ENCODE measurements at regions not wholly inside any gene's neighbourhood (a gene's known extent, or its start where the extent isn't known, plus 50 kb on each side); places are given as distances from the start of the nearest gene placed in this dataset.

DNA sequence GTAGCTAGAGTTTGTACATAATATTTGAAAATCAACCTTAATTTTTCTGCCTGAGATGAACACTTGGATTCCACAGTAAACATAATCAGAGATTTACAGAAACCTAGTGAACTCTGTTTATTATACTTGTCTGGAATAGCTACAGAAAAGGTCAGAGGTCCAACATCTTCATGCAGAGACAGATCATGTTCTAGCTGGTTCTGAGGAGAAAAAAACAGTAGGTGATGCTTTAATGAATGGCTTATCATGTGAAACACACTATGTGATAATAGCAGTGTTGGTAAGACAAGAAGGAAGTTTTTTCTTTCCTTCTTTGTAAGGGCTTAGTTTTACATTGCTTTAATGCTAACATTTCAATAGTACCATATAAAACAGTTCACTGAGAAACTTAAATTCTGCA is 846.4 kb upstream of the ZEB2 start:
- DNase-seq, result no peak

DNA sequence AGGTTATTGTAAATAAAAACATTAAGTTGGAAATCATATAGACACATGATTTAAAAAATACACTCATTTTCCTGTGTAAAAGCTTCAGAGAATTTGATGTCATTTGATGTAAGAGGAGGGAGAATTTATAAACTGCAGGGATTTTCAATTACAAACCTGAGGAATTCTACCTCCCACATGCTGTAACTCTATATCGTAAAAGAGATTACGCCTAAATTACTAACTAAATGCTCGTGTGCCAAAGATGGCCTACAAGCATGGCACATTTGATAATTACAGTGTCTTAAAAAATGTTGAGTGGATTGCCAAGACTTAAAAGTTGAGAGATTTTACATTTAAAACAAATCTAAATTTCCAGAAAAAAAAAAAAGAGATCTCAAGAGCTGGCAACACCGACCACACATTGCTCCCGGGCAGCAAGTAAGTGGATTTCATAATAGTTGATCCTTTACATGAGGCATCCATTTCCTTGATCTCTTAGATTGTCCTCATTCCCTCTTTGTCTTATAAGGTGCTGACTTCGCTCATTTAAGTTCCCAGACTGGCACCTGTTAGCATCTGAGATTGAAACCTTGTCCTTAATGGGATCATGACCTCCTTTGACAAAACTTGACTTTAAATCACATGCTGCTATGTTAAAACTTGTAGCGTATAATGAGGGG is 840.3 kb upstream of the ZEB2 start:
- no peak for DNase-seq

DNA sequence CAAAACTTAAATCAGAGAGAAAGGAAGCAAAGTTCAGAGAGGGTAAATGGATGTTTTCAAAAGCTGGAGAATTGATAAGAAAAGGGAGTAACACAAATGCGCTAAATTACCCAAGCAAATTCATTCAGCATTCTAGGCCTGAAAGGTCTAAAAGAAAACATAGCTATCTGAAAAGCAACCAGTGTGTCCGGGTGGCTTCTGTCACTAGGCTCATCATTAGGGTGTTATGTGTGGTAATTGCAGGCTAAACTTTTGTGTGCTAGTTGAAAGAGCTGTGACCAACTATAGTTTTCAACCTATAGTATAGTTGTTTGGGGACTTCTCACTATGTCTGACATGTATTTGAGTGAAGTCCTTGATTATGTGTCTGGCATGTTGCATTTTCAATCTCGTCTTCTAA is 839.6 kb upstream of the ZEB2 start:
- no peak for DNase-seq

DNA sequence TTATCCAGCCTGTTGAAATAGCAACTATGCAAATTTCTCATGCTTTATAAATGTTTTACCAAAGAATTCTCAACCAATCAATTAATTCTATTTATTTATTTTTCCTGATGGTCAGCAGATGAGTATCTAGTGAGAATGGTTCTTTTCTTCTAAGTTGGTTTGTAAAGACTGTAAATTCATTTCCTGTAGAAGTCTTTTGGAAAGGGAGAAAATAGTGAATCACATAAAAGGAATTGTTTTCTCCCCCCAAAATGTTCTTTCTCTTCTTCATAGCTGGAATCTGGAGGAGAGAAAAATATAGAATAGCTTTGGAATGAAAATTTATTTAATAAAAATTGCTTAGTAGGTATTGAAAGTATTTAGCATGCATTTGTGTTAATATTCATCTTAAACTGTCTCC is 836.1 kb upstream of the ZEB2 start:
- DNase-seq, result no peak

DNA sequence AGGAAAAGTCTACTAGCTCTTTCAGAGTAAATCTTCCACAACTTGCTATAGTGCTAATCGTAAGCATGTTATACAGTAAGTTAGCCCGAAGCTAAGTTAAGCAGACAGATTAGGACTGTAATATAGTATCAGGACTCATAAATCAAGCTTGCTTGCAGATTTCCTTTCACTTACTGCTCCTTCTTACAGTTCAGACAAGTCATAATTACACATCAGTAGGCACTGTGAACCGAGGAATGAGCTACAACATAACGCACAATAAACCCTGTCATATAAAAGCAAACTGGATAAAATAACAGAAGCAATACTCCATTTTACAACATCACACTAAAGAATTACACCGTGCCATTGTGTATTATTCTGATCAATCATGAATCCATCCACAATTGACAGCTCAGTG is 832.6 kb upstream of the ZEB2 start:
- DNase-seq, result no peak

DNA sequence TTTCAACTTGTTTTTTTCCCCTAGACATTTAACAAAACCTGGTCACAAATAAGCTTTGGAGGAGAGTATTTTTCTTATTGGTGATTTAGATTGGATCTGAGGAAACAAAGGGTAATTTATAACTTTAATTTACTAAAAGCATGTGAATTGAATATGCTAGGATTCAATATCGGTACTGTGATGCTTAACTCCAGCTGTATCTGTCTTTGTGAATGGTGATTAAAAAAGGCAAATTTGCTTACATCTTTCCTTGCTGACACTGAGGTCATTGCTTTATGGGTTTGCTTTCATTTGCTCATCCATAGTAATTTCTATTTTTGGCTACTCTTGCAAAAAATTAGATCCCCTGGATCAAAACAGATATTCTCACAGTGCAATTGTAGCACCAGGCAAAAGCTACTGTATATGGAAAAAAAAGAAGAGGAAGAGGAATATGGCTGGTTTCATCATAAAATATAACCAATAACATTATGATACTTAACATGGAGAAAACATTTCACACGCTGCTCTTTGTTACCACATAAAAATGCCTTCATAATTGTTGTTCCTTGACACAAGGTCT is 832.0 kb upstream of the ZEB2 start:
- no peak for DNase-seq

DNA sequence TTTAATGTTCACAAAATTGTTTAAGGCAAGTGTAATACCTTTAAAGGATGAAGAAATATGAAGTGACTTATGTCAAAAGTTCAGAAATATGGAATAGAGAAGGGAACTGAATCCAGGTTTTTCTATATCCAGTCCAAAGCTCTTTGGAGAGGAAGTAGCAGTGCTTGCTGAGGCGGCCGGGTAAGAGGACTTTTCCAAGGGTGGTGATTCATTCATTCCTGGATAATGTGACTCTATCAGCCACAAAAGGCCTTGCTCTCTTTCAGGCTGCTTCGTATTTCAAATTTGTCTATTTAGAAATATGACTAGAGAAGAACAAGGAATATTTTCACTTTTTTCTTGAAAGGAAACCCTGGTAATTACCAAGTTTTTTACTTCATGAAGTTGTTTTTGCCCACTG is 830.1 kb upstream of the ZEB2 start:
- DNase-seq, result no peak

DNA sequence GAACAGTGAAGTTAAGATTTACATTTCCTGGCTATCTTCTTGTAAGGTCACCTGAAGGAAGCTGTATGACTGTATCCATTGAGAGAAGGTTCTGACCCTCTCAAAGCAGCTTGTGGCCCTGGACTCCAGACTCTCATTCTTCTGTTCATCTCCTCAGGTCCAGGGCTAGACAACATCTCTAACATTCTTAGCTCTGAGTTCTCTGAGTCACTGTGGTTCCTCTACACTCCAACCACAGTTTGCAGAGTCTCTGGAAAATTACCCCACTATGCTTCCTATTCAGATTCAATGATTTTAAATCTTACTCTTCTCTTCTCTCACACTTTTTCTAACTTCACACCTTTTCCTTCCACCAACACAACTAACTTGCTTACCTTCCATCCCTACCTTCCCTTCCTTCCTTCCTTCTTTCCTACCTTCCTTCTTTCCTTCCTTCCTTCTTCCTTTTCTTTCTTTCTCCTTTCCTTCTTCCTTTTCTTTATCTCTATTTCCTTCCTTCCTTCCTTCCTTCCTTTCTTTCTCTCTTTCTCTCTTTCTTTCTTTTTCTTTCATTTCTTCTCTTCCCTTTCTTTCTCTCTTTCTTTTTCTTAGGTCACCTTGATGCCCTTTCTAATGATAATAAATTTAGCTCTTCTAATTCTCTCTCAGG is 824.3 kb upstream of the ZEB2 start:
- no peak for DNase-seq

DNA sequence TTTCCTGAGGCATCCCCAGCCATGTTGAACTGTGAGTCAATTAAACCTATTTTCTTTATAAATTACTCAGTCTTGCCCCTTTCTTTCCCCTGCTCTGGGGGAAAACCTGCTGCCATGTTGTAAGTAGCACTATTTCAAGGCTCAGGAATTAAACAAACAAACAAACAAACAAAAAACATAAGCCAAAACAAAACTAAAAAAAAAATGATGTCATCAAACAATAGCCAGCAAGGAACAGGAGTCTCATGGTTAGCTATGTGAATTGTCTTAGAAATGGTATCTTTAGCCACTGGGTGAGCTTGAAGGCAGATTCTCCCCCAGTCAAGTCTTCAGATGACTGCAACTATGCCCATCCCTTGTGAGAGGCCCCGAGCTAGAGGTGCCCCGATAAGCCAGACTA is 823.4 kb upstream of the ZEB2 start:
- DNase-seq, result no peak

DNA sequence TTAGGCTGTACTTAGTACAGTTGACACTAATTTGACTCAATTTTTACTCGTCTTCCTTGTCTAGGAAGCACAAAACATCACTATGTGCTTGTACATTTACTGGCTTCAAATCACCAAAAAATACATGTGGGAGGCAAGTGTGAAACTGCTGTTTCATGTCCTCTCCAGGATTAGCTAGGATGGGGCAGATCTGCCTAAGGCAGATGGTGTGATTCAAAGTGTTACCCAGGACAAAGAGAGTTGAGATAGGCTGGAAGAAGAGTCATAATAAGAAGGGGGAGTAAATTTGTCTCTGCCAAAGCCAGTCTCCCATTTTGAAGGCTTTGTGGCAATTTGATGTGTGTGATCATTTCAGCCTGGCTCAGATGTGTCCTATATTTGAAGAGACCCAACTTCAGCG is 821.6 kb upstream of the ZEB2 start:
- no peak for DNase-seq

DNA sequence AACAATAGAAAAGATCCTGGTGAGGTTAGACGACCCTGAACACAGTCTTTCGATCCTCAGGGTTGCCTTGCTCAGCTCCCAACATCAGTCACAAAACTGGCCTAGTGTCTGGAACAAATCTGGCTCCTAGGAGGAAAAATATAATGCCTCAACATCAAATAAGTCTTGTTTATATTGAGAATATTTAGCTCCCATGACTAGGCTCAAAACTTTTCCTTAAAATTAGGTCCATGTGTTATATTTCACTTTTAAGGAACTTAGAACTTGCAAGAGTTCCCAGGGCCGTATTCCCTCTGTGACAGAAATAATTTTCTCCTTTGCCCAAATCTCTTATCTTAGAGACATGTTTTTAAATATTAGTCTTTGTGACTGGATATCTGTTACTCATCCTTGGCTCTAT is 819.7 kb upstream of the ZEB2 start:
- no peak for DNase-seq

DNA sequence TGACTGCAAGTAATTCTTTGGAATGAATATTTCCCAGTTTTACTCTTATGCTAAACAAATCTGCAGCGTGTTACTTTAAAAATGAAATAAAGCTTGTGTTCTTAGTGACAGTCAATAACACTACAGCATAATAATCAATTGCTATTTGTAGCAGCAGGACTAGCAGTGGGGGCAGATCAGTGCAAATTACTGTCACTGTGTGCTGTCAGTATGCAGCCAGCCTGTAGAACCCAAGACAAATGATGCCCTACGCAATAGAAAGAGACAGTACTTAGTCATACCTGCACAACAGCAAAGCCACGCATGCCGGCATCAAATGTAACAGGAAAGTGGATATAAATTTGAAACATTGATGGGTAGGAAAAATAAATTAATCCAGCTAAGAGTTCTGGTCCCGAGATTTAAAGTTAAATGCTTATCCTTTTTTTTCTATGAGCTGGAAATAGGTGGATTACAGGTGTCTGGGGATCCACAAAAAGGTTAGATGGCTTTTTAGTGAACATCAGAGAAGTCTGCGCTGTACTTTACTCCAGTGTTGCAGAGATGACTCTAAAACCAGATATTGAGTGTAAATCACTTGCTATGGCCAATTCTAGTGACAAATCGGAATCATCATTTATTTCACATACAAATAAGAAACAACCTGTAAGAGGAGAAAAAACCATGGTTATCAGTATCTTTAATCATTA is 812.4 kb upstream of the ZEB2 start:
- DNase-seq, result no peak

DNA sequence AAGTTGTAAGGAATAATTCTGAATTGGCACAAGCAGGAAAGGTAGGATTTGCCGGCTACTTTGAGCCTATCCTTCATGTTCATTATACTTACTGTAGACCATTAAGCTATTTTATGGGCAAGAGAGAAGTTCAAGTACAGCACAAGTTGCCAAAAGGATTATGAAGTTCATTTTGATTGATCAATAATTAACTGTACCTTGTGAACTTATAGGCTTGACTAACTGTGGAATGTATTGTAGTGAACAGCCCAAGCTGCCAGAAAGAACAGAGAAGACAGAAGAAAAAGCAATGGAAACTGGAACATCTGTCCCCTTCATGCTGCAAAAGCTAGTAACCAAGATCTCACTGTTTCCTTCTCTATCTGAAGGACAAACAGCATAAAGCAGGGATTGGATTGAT is 810.1 kb upstream of the ZEB2 start:
- no peak for DNase-seq

DNA sequence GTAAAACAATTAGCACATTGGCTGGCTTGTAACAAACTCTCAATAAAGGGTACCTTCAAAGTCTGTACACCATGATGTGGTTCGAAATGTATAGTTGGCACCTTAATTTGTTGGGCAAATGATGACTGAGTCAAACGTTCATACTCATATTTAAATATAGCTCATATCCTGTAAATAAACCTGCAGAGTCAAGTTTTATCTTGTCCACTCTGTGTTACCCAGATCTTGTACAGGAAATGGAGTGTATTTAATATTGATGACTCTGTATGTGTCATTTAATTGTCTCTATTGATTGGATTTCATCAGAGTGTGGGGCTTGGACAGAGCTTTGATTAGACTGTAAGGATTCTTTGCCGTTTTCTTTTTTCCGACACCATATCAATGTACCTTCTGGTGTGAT is 805.6 kb upstream of the ZEB2 start:
- DNase-seq, result no peak

DNA sequence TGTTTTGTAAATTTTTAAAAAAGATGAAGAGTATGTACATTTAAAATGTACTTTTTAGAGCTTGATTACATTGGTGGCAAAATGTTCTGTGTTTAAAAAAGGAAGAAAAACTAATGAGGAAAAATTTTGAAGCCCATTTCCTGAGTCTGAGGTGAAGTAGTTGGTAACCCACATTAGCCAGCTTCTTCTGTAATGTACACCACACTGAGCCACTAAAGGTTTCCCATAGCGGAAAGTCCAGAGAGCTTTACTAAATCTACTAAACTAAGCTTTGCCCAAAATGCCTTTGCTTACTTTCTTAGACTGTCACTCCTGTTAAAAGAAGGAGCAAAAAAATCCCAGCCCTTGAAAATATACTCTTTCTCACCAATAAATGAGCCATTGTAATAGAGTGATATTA is 804.8 kb upstream of the ZEB2 start:
- no peak for DNase-seq

DNA sequence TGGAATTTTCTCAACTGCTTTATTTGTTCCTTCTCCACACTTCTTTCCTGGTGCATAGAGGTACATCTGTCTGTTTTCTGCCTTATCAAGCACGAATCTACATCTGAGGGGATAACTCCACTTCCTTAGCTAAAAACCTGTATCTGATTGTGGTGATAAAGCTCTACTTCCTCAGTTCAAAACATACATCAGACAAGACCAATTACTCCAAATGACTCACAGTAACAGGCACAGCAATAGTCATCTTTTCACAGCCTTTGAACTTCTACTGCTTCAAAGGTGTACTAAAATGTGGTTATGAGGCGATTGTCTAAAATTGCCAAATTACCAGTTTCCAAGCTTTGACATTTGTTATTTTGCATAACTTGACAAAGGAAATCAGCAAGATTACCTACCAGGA is 803.6 kb upstream of the ZEB2 start:
- no peak for DNase-seq

DNA sequence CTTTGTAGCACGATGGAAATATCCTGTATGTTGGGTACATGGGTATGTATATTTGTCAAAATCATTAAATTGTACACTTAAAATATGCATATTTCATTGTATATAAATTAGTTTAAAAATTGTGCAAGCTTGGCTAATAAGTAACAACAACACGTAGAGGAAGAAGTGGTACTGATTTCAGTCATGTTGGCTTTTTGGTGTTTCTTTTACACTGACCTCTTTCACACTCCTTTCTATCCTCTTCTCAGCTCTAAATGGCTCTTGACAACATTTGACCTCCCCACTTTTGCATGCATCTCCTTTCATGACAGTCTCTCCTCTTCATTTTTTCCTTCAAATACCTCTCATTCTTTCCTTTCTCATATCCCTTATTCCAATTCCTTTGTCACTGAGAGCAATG is 801.4 kb upstream of the ZEB2 start:
- DNase-seq, result no peak

DNA sequence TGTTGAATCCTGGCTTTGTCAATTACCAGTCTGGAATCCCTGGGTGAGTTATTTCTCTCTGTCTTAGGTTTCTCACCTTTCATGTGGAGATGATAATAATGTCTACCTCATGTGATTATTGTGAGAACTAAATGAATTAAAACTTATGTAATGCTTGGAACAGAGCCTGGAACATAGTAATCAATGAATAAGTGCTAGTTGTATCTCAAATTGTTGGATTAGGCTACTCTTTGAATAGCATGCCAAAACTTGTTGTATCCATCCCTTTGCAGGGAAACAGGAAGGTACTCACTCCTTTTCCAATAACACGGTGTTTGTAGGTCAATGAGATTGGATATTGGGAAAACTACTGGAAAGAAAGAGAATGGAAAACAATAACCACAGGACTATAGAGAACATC is 796.6 kb upstream of the ZEB2 start:
- DNase-seq, result no peak

DNA sequence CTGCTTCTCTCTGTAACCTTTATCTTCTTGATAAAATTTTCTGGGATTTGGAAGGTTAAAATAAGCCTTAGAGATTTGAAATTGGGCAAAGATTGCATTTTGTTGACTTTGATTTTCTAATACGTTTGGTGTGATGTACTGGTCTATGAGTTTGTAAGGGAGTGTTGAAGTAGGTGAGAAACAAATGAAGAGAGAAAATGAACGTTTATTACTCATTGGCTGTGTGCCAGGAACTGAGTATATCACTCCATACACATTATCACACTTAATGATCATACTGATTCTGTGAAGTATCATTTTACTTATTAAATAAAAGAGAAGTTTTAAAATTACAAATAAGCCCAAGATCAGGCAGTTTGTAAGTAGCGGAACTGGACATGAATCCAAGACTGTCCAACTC is 795.1 kb upstream of the ZEB2 start:
- DNase-seq, result no peak

DNA sequence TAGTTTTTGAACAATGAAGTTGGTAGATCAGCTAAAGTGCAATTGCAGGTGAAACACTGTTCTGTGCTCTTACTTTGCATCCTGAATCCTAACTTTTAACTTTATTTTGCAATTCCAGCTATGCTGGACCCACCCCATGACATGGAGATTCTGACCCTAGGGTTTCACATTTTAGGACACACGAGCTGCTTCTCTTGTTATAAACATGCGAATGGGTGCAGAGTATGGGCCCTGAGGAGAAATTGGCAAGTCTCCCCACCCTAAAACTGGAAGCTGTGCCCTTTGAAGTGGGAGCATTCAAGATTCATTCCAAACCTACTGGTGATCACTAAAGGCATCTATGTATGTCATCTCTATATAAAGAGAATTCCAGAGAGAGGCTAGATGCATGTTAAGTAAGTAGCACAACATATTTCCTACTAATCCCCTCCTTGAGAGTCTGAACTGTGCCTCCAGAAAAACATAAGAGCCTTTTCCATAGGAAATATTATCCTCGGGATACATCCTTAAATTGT is 794.3 kb upstream of the ZEB2 start:
- DNase-seq, result no peak

DNA sequence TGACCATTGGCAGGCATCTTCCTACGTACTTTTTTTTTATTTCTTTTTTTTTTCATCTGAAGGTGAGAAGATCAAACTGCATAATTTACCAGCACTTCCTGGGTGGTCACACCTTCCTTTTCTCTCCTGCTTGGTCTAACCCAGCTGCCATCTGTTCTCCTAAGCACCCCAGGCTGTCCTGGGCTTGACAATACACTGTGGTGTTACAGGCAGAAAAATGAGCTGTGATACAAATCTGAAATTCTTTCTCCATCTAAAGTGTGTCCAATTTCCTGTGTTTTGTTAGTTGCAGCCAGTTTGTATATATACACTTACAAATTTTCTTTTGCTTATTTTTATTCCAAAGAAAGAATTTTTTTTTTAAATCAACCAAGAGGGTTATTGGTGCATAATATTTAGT is 786.0 kb upstream of the ZEB2 start:
- DNase-seq, result no peak

DNA sequence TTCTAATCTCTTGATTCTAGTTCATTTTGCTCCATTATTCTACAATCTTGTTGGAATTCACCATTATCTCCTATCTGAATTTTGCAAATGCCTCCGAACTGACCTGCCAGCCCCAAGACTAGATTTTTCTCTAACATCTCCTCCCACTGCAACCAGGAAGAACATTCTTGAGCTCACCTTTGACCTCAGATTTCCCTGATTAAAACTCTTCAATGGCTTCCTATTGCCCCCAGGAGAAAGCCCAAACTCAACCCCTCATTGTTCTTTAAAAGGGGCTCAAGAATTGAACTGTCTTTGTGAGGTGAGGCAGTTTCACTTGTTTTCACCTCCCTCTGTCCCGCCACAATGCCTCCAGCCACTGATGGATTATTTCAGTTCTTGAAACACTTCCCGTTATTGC is 784.6 kb upstream of the ZEB2 start:
- no peak for DNase-seq

DNA sequence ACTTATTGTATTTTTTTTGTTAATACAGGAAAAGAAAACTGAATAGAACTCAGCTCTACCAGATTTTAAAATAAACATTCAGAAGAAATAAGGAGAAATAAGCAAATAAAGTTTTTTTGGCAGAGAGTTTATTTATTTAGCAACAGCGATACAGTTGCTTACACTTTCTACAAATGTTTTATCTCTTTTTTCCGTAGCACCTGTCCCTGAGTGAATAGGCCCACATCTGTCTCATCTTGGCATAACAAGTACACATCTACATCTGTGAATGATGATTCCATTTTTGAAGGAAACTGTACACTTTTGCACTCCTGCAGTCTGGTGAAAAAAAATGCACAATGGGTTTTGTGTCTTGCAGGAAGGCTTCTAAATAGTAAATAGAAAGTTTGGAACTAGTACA is 783.6 kb upstream of the ZEB2 start:
- no peak for DNase-seq

DNA sequence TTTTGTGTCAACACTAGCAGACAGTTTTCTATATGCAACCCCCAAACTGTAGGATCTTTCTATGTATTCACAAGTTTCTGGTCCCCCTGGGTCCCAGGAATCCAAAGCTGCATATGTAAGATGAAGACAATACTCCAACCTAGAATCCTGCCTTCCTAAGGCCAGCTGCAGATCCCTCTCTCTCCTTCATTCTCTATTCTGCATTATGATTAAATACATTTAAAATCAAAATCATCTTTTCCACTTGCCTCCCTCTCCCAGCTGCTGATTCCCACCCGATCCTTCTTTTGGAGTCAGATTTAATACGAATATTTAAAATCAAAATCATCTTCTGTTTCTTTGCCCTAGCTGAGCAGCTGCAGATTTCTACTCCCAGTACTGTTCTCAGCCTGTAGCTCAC is 783.0 kb upstream of the ZEB2 start:
- no peak for DNase-seq

Measured in activated gamma-delta T cell treated with Interleukin-2 at 50 U/mL for 16 hours (primary cell).